Ascending aorta (tissue), 2 donors: ENCODE measurements at regions not wholly inside any gene's neighbourhood (a gene's known extent, or its start where the extent isn't known, plus 50 kb on each side); places are given as distances from the start of the nearest gene placed in this dataset.

Experiments used
- DNase-seq, 2 donors: peaks; one replicate each; pipeline ENCODE4 v3.0.0-alpha.2; 2019; ENCODE audit warnings: low spot score in 2 of 2
- H3K27ac ChIP-seq, 2 donors: fragments of 200-600 bp; sonication (generic); one replicate each; pipeline ENCODE4 v1.5.1; 2016 to 2017; ENCODE audit warnings: mild to moderate bottlenecking in 1 of 2
- H3K27me3 ChIP-seq: fragments of 200-600 bp; sonication (generic); one replicate; pipeline ENCODE4 v1.5.1; 2017
- H3K36me3 ChIP-seq, 2 donors: fragments of 200-600 bp; sonication (generic); one replicate each; pipeline ENCODE4 v1.5.1; 2016
- H3K4me1 ChIP-seq, 2 donors: fragments of 200-600 bp; sonication (generic); one replicate each; pipeline ENCODE4 v1.5.1; 2016 to 2017; ENCODE audit warnings: mild to moderate bottlenecking in 1 of 2
- H3K4me3 ChIP-seq, 2 donors: fragments of 200-600 bp; sonication (generic); one replicate each; pipeline ENCODE4 v1.5.1; 2016 to 2017; ENCODE audit warnings: mild to moderate bottlenecking in 1 of 2
- H3K9me3 ChIP-seq, 2 donors: fragments of 200-600 bp; sonication (generic); one replicate each; pipeline ENCODE4 v1.5.1; 2016
- CTCF ChIP-seq, 3 experiments: fragments of 200-600 bp in 2 of 3; fragments of 450-650 bp in 1 of 3; sonication (generic) in 2 of 3; IDR thresholded peaks; one replicate each; pipeline ENCODE4 v1.5.1; 2016 to 2019; ENCODE audit warnings: antibody characterized with exemption in 3 of 3, mild to moderate bottlenecking in 1 of 3, moderate library complexity in 1 of 3
- intact Hi-C: fragments of 100-400 bp; cut with DNase I; formaldehyde crosslinking; loops from one replicate; pipeline ENCODE4 v1.15.1; 2023

DNA sequence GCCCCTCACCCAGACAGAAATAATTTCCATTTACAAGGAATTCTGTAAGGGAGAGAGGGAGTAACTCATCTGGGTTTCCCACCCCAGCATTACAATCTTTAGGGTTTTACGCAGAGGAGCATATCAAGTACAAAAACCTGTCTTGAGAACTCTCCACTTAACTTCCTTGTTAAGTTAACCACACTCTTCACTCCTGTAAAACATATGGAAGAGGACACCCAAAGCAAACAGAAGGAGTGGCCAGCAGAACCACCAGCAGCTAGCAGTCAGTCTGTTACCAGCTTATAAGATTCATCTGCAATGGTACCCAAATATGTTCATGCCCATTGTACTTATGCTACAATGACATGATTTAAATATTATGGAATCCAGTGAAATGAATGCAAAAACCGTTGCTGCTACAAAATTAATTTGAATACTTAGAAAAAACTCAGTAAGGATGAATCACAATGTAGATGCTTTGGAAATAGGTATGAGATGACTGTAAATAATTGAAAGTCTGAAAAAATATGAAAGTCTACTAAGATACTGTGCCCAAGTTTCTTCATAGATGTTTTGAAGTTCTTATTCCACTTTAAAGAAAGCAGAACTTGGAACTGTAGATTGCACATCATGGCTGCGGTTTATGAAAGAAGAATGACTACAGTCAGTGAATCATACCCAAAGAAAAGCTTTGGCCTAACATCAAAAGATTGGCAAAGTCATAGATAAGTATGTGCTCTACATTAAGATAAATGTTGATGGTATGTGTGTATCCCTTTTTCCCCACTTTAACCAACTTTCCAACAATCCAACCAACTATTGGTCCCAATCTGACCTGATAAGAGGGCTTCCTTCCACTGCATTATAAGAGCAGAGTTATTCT, 233.6 kb downstream of the ACTL7B start:
- TF ChIP-seq CTCF (IDR thresholded peaks at IDR 0.05) = no peak
- H3K4me1 ChIP-seq = no peaks in the 10 kb centered on the region
- no peak for DNase-seq
- H3K36me3 ChIP-seq = no peaks in the 10 kb centered on the region
- intact Hi-C loops = no loop called here
- no peak overlapping the region for H3K4me3 ChIP-seq
- no peaks in the 10 kb centered on the region for H3K9me3 ChIP-seq
- no peak overlapping the region for H3K27ac ChIP-seq
- H3K27me3 ChIP-seq = no peaks in the 10 kb centered on the region

GRCh38 chr9:108620767-108621166, 235.0 kb downstream of the ACTL7B start:
- Histone ChIP-seq H3K36me3 (no peaks in the 10 kb centered on the region), H3K9me3 (no peaks in the 10 kb centered on the region), H3K27me3 (no peaks in the 10 kb centered on the region), H3K4me1 (no peaks in the 10 kb centered on the region), H3K27ac (no peak overlapping the region), H3K4me3 (no peak overlapping the region)
- DNase-seq = no peak
- TF ChIP-seq CTCF (IDR thresholded peaks at IDR 0.05) = no peak
- intact Hi-C loops = no loop called here

DNA sequence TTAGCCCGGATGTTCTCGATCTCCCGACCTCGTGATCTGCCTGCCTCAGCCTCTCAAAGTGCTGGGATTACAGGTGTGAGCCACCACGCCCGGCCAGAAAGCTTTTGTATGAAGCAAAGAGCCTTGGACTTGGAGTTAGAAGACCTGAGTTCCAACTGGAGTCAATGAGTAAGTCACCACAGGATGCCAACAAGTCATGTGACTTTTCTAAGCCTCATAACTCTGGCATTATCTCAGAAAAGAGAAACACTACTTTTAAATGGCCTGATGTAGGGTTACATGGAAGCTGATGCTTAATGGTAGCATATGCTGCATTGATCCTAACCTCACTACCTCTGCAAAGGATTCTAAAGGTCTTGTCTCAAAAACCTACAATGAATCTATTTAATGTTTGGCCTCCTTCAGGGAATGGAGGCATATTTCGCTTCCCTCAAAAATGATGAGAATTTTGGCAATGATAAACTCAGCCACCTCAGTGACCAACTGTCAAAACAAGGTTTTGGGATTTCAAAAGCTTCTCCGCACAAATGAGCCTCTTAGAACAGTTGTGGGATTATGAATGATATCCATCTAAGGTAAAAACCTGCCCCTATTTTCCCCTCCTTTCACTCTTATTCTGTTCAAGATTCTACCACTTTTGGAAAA, 236.8 kb downstream of the ACTL7B start:
- H3K9me3 ChIP-seq = no peaks in the 10 kb centered on the region
- H3K36me3 ChIP-seq = no peaks in the 10 kb centered on the region
- no peak overlapping the region for H3K27ac ChIP-seq
- TF ChIP-seq CTCF (IDR thresholded peaks at IDR 0.05) = no peak
- intact Hi-C loops = no loop called here
- H3K4me3 ChIP-seq = no peak overlapping the region
- DNase-seq = no peak
- H3K27me3 ChIP-seq = no peaks in the 10 kb centered on the region
- no peaks in the 10 kb centered on the region for H3K4me1 ChIP-seq

- Histone ChIP-seq H3K4me1 (no peaks in the 10 kb centered on the region), H3K4me3 (no peak overlapping the region), H3K27me3 (no peaks in the 10 kb centered on the region), H3K36me3 (no peaks in the 10 kb centered on the region), H3K27ac (no peak overlapping the region), H3K9me3 (no peaks in the 10 kb centered on the region)
- intact Hi-C loops = no loop called here
- DNase-seq = no peak
- TF ChIP-seq CTCF (IDR thresholded peaks at IDR 0.05) = no peak
Measured at GRCh38 chr9:108617676-108618075, 238.1 kb downstream of the ACTL7B start.

- intact Hi-C loops = no loop called here
- no peak for TF ChIP-seq CTCF (IDR thresholded peaks at IDR 0.05)
- Histone ChIP-seq H3K36me3 (no peaks in the 10 kb centered on the region), H3K9me3 (no peaks in the 10 kb centered on the region), H3K4me1 (no peaks in the 10 kb centered on the region), H3K27me3 (no peaks in the 10 kb centered on the region), H3K27ac (no peak overlapping the region), H3K4me3 (no peak overlapping the region)
- DNase-seq = no peak
Measured at GRCh38 chr9:108615152-108615551, 240.6 kb downstream of the ACTL7B start.
